Amniotic epithelial cell (primary cell): ENCODE measurements at regions not wholly inside any gene's neighbourhood (a gene's known extent, or its start where the extent isn't known, plus 50 kb on each side); places are given as distances from the start of the nearest gene placed in this dataset.
"Not testable (repeated sequence)": the region's sequence is repeated elsewhere in the genome, so short reads cannot be mapped to it uniquely, and the experiment has no call there.

Experiments
- DNase-seq: peaks from one replicate; pipeline ENCODE4 v3.0.0-alpha.2; 2010; ENCODE audit warnings: low read depth

DNA sequence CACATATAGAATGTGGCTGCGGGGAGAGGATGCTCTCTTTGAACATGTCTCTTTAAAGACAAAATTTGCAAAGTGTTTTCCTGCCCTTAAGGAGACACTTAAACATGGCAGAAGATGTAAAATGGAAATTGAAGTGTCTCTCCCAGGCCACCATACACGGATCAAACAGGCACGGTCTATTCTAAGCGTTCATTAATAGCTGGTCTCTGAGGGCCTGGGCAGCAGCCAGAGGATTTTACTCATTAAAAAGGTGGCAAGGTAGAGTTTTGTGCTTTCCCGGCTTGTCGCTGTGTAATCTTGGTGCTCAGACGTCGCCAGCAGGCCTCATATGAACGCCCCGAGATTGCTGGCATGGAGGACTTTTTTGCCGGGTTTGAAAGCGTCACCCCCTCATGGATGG, 205.5 kb downstream of the EMX2 start:
- DNase-seq = no peak

DNA sequence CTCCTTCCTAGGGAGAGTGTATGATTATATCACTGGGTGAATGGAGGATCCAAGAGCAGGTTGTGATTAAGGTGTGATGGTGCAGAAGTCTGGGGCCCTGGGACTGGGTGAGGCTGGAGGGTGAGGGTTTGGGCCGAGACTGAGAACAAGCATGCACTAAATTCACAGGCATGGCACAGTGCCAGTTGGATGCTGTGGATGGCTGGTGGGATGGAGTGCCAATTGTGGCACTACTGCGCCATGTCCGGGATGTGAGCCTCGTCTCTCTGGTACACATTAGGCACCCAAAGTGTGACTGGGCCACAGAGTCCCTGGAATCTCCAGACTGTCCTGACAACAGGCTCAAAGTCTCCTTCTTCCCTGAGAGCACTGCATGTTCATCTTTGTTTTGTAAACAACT, 208.1 kb downstream of the EMX2 start:
- DNase-seq = no peak

DNA sequence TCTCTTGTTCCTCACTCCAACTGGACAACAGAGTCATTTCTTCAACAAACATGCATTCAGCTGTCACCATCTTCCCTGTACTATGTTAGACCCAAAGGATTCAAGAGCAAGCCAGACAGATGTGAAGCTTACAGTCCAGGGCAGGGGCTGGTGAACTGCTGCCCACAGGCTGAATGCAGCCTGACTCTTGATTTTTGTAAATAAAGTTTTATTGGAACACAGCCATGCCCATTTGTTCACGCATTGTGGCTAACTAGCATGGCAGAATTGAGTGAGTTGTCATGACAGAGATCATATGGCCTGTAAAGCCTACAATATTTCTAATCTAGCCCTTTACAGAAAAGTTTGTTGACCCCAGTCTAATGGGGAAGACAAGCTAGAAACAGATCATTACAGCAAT, 208.7 kb downstream of the EMX2 start:
- DNase-seq = no peak

DNA sequence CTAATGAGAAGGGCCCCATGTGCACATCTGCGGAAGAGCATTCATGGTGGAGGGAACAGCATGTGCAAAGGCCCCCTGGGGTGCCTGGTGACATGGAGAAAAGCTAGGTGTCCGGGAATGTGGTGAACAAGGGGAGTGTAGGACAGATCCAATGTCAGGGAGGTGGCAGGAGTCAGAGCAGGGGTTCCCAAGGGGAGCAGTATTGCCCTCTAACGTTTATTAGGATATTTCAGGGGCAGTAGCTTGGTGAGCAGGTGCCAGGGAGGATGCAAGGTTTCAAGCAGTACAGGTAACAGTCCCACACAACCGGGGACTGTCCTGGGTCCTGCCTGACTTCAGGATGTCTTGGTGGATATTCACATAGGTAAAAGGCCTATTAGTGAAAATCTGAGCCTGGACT, 209.6 kb downstream of the EMX2 start:
- no peak for DNase-seq

DNA sequence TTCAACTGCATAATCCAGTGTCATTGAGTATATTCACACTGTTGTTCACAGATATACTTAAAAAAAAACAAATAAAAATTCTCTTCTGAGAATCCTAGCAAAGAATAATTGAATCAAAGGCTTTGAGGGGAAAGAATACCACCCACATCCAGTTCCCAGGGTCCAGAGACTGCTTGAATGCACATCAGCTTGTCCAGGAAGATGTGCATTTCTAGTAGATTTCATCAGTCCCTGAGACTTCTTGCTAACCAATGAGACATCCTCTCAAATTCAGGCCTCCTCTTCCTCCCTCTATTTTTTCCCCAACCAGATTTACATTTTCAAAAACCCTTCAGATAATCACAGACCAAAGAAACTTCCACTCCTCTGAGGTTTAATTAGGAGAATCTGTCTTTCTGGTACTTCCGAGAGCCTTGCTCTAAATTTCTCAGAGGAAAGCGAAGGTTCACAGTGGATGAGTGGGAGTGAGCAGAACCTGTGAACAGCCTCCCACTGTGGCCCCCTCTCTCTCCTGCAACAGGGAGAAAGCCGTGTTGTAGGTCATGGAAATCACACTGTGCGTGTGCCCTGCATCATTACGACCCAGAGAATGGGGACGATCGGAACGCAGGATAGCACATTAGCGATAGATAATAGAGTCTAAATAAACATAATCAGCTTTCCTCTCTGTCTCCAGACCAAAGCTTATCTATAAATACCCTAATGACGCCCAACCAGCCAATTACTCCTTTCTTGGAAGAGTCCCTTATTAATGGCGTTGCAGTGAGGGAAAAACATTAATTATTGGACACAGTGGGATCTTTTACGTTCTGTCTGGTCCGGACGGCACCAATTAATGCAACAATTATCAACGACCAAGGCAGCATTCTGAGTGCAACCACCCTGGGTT, 212.5 kb downstream of the EMX2 start:
- no peak for DNase-seq

DNA sequence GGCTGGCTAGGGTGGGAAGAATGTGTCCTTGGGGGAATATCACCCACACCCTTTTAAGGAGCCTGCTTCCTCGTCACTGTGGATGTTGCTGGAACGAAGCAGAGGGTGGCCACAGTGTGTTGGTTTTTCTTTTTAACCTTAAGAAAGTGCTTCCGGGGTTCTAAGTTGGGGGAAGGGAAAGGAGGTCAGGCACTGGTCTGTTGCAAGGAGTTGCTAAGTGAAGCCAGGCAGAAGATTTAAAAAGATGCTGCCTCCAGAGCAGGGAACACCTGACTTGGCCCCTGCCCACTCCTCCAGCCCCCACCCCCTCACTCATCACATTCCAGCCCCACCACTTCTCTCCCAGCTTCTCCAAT, 213.1 kb downstream of the EMX2 start:
- no peak for DNase-seq

DNA sequence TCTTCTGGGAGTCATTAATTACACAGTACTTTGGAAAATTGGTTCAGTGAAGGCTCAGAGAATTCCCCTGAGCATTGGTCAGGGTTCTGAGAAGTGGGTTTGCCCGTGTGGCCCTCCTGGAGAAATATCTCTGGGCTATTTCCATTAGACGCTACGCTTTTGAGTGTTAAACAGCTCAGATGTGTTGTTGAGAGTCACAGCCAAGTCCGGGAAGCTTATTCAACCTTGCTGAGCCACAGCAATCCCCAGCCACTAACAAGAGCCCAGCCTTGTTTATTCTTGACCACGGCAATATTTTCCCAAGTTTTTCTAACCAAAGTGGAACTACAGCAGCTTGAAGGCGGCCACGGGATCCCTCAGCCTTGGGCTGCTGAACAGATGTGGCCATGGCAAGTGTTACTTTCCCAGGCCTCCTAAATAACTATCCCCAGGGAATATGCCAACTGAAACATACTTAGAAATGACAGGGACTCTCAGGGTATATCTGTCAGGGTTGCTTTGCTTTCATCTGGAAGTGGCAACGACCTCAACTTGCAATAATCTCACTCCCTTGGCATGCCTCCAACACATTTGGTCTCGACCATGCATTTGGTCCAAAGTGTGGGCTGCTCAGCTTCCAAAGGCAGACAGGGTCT, 214.7 kb downstream of the EMX2 start:
- DNase-seq = no peak

DNA sequence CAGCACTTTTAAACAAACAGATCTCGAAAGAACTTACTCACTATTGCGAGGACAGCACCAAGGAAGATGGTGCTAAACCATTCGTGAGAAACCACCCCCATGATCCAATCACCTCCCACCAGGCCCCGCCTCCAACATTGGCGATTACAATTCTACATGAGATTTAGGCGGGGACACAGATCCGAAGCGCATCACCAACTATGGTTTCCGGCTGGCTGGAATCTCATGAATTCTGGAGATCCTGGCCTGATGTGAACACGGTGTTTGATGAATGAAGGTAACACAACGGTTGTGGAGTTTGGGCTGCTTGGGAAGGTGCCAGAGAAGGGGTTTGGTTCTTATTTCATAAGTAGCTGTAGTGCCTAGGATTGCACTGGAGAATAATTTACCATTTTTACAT, 216.7 kb downstream of the EMX2 start:
- DNase-seq = no peak

DNA sequence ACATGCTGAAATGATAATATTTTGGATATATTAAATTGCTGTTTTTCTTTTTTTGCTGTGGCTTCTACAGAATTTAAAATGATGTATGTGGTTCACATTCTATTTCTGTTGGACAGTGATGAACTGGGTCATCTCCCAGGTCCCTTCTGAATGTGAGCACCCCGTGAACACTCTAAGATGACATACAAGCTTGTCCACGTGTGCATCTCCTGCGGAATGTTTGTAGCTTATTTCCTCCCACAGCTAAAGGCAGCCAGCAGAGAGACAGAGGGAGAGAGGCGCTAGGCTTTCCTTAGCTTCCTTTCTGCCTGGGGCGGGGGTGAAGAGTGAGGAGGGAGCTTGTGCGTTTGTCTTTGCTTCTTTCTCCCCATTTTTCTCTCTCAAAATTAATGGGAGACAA, 219.1 kb downstream of the EMX2 start:
- DNase-seq = no peak

DNA sequence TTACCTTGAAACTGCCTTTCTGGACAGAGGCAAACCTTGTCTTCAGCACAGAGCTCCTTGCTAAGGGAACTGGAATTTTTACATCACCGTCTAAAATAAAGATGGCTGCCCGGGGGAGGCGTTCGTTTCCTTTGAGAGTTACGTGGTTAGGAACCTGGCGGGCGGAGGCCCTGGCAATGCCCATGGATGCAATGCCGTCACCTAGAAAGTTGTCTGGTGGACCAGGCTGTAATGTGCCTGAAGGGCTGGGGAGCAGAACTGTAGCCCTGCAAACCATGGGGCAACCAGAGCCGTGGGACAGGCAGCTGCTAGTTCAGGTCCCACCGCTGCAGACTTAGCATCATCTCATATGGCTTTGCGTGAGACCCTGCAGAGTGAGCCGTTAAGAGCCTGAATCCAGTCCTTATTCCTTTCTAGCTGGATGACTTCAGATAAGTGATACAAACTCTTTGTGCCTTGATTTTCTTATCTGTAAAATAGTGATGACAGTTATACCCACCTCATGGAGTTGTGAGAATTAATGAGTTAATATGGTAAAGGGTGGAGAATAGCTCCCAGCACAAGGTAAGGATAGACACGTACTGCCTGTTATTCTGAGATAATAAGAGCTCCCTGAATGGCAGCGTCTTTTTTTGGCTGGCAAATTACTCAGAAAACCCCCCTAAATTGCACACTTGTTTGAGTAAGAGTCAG, 219.7 kb downstream of the EMX2 start:
- no peak for DNase-seq

DNA sequence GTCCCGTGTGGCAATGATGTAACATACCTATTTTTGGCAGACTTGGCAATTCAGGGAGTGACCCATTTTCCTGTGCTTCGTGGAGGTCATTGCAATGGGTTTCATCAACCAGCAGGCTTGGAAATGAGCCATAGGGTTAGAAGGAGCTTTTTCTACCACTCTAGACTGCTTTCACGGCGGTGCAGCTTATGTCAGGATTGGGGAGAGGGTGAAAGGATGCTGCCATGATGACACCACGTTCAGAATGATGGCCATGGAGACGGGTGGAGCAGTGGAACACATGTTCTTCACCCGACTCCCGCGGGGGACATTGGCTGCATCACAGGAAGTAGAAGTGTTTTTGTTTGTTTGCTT, 220.2 kb downstream of the EMX2 start:
- no peak for DNase-seq

DNA sequence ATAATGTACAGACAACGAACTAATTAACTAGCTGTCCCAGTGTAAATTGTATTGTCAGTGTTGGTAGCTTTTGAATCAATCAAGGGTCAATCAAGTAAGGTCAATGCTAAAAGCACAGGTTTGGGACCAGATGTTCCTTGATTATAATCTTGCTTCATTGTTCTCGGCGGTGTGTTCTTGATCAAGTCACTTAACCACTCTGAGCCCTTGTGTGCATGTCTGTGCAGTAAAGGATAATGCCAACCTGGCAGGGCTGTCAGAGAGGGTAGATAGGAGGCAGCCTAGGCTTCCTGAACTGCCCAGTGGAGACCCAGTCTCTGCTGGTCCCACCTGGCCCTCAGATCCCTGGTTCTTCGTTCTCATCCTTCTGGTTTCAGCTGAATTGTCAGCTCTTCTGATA, 221.0 kb downstream of the EMX2 start:
- DNase-seq = no peak

DNA sequence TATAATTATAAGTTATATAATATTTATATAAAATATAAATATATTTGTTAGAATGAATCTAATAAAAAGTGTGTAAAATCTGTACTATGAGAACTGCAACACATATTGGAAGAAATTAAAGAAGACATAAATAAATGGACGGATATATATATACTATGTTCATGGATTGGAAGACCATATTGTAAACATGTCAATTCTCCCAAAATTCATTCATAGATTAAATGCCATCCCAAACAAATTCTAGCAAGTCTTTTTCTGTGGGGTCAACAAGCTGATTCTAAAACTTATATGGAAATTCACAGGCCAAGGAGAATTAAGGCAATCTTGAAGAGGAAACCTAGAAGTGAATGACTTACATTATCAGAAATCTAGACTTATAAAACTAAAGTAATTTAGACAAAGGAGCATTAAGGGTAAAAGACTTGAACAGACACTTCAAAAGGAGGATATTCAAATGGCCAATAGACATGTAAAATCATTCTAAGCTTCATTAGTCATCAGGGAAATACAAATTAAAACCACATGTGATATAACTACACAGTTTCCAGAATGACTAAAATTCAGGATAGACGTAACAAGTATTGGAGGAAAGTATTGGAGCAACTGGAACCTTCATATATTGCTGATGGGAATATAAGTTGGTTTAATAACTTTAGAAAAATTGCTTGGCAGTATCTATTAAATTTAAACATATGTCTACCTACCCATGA, 225.9 kb downstream of the EMX2 start:
- DNase-seq = no peak

DNA sequence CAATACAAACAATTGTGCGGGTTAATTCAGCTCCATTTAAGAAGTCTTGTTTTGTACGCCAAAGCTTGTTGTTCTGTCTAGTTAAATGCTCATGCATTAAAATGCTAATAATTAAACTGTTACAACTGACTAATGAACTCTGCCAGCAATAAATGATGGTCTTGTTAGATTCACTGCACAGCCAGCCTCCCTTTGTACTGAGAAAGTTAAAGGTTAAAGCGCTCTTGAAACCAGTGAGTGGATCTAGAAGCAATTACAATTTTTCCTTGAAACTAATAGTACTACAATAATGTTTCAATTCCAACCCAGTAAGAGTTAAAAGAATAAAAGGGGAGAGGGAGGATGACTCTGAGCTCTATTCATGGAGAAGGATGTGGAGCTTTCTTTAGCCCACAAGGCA, 233.0 kb downstream of the EMX2 start:
- no peak for DNase-seq

DNA sequence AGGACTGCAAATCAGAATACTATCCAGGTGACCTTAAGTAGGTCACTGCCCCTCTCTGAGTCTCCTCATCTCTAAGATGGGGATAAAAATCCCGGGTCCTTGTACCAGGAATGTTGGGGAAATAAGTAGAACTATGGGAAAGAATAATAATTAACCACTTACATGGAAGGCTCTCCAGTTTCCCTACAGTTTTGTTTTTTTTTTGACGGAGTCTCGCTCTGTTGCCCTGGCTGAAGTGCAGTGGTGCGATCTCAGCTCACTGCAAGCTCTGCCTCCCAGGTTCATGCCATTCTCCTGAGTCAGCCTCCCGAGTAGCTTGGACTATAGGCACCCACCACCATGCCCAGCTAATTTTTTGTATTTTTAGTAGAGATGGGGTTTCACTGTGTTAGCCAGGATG, 234.7 kb downstream of the EMX2 start:
- DNase-seq = not testable (repeated sequence)

DNA sequence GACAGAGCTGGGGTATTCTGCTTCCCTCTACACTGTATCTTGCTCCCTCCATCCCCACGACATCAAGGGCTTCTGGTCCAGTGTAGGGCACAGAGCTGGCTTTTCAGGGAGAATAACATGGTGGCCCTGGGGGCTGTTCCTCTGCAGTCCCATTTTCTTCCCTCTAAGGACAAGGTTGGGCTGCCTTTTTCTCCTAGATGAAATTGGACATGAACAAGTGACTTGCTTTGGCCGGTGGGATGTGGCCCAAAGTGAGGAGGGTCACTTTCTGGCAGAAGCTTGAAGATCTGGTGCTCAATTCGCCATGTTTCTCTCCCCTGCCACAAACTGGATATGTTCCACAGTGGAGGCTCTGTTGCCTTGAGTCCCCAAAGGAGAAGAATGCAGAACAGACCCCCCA, 235.7 kb downstream of the EMX2 start:
- DNase-seq = no peak

DNA sequence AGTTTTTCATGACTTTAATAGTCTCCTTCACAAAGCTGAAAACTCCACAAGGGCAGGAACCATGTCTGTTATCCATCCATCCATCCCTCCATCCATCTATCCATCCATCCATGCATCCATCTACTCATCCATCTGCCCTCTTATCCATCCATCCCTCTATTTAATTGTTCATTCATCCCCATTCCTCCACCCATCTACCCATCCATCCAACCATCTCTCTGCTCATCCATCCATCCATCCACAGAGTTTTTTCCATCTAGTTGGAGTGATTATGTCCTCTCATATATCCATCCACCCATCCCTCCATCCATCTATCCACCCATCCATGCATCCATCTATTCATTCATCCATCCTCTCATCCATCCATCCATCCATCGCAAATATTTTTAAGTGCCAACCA, 237.9 kb downstream of the EMX2 start:
- no peak for DNase-seq

DNA sequence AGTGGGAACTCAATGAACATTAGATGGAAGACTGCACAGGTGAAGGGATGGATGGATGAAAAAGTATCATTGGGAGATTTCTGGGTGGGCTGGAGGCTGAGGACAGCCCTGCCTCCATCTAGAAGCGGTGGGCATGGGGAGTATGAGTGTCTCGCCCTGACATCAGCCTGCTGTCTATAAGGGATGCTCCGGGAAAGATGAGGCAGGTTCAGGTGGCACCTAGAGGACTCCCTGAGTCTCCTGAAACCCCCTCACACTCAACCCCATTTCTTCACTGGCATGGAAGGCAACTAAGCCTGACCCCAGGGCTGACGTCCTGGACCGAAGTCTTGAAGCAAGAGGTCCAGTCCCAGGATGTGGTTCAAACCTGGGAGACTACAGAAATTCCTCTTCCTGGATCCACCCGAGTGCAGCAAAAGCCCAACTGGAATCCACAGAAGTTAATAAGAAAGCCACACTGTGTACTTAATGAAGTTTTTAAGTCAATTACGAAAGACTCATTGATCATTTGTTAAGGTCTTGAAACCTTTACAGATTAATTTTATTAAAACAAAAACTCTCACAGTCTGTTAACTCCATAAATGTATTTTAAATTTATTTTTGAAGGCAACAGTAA, 238.8 kb downstream of the EMX2 start:
- DNase-seq = no peak

DNA sequence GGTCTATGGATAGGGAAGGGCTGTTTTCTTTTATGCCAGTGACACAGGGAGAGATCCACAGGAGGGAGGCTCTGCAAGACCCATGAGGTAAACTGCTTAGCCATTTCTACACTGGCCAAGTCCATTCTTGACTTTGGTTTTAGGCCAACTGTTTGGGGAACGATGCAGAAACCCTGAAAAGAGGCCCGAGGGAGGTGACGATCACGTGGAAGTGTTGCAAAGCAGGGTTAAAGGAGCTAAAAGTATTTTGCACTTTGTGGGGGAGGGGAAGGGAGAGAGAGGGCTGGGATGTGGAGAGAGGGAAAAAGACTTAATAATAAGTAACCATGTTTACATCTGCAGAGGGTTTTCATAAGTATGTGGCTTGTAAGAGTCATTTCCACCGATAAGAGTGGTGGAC, 239.7 kb downstream of the EMX2 start:
- no peak for DNase-seq

DNA sequence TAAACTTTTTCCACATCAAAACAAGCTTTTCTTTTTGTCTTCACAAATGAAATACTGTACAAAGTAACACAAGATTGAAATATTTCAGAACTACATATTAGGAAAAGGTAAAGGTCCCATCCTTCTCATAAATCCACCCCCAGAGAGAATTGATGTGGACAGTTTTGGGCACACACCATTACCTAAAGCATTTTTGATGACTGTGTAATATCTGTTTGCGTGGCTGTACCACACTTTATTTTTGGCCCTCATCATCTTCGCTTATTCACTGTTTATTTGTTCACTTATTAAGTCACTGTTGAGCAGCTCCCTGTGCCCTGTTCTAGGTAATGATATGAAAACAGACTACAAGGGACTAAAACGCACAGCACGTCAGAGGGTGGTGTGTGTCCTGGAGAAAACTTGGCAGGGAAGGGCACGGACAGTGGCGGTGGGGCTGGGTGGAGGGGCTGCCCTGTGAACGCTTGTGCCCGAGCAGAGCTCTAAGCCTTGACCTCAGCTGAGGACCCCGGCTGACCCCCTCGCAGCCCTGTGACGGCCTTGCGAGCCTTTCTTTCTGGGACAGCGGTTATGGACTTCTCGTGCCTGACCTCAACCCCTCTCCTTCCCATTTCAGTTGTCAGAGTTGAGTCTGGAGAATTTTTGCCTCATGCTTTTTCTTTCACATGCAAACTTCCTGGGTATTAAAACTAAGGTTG, 241.3 kb downstream of the EMX2 start:
- no peak for DNase-seq

DNA sequence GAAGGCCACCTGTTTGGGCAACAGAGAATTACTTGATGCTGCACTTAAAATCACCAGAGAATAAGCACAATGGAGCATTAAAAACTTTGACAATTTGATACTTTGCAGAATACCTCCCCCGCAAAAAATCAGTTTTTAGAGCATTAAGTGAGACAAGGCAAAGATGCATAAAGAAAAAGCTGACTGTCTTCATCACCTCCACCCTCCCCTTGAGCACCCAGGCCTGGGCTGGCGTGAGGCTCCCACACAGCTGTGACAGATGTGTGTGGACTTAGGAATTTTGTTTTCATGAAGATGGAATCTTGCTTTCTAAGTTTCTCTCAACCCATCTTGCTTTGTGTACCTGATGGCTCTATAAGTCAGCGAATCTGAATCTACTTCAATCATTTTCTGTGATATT, 242.2 kb downstream of the EMX2 start:
- no peak for DNase-seq

DNA sequence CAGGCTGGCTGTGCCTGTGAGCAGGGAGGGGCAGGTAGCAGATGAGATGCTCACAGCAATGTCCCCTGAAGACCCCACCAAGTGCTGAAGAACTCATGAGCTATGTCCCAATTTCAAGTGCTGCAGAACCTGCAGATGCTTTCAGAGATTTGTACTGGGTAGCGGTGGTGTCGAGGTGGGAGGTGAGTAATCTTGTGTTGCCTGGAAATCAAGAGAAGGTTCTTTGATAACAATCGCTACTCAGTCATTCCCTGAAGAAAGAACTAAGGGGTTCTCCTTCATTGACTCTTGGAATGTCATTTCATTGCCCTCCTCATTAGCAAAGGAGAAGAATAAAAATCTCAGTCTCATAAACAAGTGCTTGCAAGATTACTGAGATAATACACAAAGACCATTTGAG, 246.4 kb downstream of the EMX2 start:
- no peak for DNase-seq
